ENCODE measurements at regions not wholly inside any gene's neighbourhood (a gene's known extent, or its start where the extent isn't known, plus 50 kb on each side); places are given as distances from the start of the nearest gene placed in this dataset.

- Histone ChIP-seq H3K23ac (ENCODE audit: low read depth, low read length, poor library complexity) (no peak overlapping the region), H3K14ac (ENCODE audit: low read length) (no peak overlapping the region), H3K18ac (ENCODE audit: low read length) (no peak overlapping the region), H3K36me3 (replicated peaks in 1 of 2; ENCODE audit: control insufficient read depth in 2 of 2, insufficient read depth in 2 of 2, low read length in 2 of 2) (no peaks in the 10 kb centered on the region), H3K9ac (ENCODE audit: low read depth, low read length, poor library complexity) (no peak overlapping the region), H3K4me1 (ENCODE audit: control insufficient read depth in 2 of 2, insufficient read depth in 1 of 2, low read depth in 1 of 2, low read length in 2 of 2) (no peaks in the 10 kb centered on the region), H3K4ac (ENCODE audit: low read length) (no peak overlapping the region), H4K91ac (ENCODE audit: low read depth, low read length, poor library complexity) (no peak overlapping the region), H2BK15ac (ENCODE audit: low read length) (no peak overlapping the region), H3K9me3 (replicated peaks in 1 of 2; ENCODE audit: control insufficient read depth in 2 of 2, insufficient read depth in 1 of 2, low read depth in 1 of 2, low read length in 2 of 2) (no peaks in the 10 kb centered on the region), H2BK120ac (ENCODE audit: low read depth, low read length) (no peak overlapping the region), H3K27me3 (ENCODE audit: control insufficient read depth in 3 of 3, insufficient read depth in 3 of 3, low read depth in 1 of 3, low read length in 3 of 3) (no peaks in the 10 kb centered on the region), H2BK5ac (ENCODE audit: low read length) (no peak overlapping the region), H4K8ac (ENCODE audit: low read depth, low read length) (no peak overlapping the region), H3K79me1 (ENCODE audit: low read depth, low read length) (no peaks in the 10 kb centered on the region), H3K4me3 (ENCODE audit: low read length in 2 of 2) (no peak overlapping the region), H2AK5ac (ENCODE audit: low read depth, low read length) (no peak overlapping the region), H3K27ac (replicated peaks; ENCODE audit: low read length) (no peak overlapping the region), H2BK12ac (ENCODE audit: low read length) (no peak overlapping the region), H3K4me2 (ENCODE audit: insufficient read depth, low read length, poor library complexity, severe bottlenecking) (no peak overlapping the region), H2AFZ (ENCODE audit: low read length) (no peak overlapping the region)
- WGBS, 2 donors (ENCODE audit: extremely low coverage in 2 of 2, insufficient read length in 2 of 2, insufficient replicate concordance in 1 of 2) = no CpG with 5 or more reads among the region's 4 CpGs
- no peak for DNase-seq (ENCODE audit: low spot score)
Measured at GRCh38 chr1:103901072-103901471, 151.4 kb downstream of the AMY1C start.

GRCh38 chr1:103905363-103905762 is 155.7 kb downstream of the AMY1C start:
- no peaks in the 10 kb centered on the region for H3K9me3 ChIP-seq (replicated peaks in 1 of 2; ENCODE audit: control insufficient read depth in 2 of 2, insufficient read depth in 1 of 2, low read depth in 1 of 2, low read length in 2 of 2)
- no peak overlapping the region for H3K4ac ChIP-seq (ENCODE audit: low read length)
- WGBS, 2 donors (ENCODE audit: extremely low coverage in 2 of 2, insufficient read length in 2 of 2, insufficient replicate concordance in 1 of 2) = no CpG with 5 or more reads among the region's 1 CpG
- no peak overlapping the region for H2AK5ac ChIP-seq (ENCODE audit: low read depth, low read length)
- H2AFZ ChIP-seq (ENCODE audit: low read length) = no peak overlapping the region
- H3K79me1 ChIP-seq (ENCODE audit: low read depth, low read length) = no peaks in the 10 kb centered on the region
- H3K27ac ChIP-seq (replicated peaks; ENCODE audit: low read length) = no peak overlapping the region
- no peak overlapping the region for H2BK120ac ChIP-seq (ENCODE audit: low read depth, low read length)
- no peaks in the 10 kb centered on the region for H3K36me3 ChIP-seq (replicated peaks in 1 of 2; ENCODE audit: control insufficient read depth in 2 of 2, insufficient read depth in 2 of 2, low read length in 2 of 2)
- DNase-seq (ENCODE audit: low spot score) = no peak
- H2BK5ac ChIP-seq (ENCODE audit: low read length) = no peak overlapping the region
- H3K4me2 ChIP-seq (ENCODE audit: insufficient read depth, low read length, poor library complexity, severe bottlenecking) = no peak overlapping the region
- H3K4me3 ChIP-seq (ENCODE audit: low read length in 2 of 2) = no peak overlapping the region
- no peaks in the 10 kb centered on the region for H3K4me1 ChIP-seq (ENCODE audit: control insufficient read depth in 2 of 2, insufficient read depth in 1 of 2, low read depth in 1 of 2, low read length in 2 of 2)
- H4K8ac ChIP-seq (ENCODE audit: low read depth, low read length) = no peak overlapping the region
- H3K27me3 ChIP-seq (ENCODE audit: control insufficient read depth in 3 of 3, insufficient read depth in 3 of 3, low read depth in 1 of 3, low read length in 3 of 3) = no peaks in the 10 kb centered on the region
- no peak overlapping the region for H3K23ac ChIP-seq (ENCODE audit: low read depth, low read length, poor library complexity)
- H2BK15ac ChIP-seq (ENCODE audit: low read length) = no peak overlapping the region
- no peak overlapping the region for H2BK12ac ChIP-seq (ENCODE audit: low read length)
- no peak overlapping the region for H3K9ac ChIP-seq (ENCODE audit: low read depth, low read length, poor library complexity)
- no peak overlapping the region for H3K18ac ChIP-seq (ENCODE audit: low read length)
- H4K91ac ChIP-seq (ENCODE audit: low read depth, low read length, poor library complexity) = no peak overlapping the region
- H3K14ac ChIP-seq (ENCODE audit: low read length) = no peak overlapping the region

- no peak overlapping the region for H2BK120ac ChIP-seq (ENCODE audit: low read depth, low read length)
- DNase-seq (ENCODE audit: low spot score) = no peak
- no peak overlapping the region for H2BK5ac ChIP-seq (ENCODE audit: low read length)
- no peak overlapping the region for H3K23ac ChIP-seq (ENCODE audit: low read depth, low read length, poor library complexity)
- H3K4me3 ChIP-seq (ENCODE audit: low read length in 2 of 2) = no peak overlapping the region
- no peak overlapping the region for H4K91ac ChIP-seq (ENCODE audit: low read depth, low read length, poor library complexity)
- H3K4ac ChIP-seq (ENCODE audit: low read length) = no peak overlapping the region
- H2AFZ ChIP-seq (ENCODE audit: low read length) = no peak overlapping the region
- H3K9ac ChIP-seq (ENCODE audit: low read depth, low read length, poor library complexity) = no peak overlapping the region
- WGBS, 2 donors (ENCODE audit: extremely low coverage in 2 of 2, insufficient read length in 2 of 2, insufficient replicate concordance in 1 of 2) = no CpG with 5 or more reads among the region's 2 CpGs
- H2AK5ac ChIP-seq (ENCODE audit: low read depth, low read length) = no peak overlapping the region
- no peak overlapping the region for H2BK15ac ChIP-seq (ENCODE audit: low read length)
- no peak overlapping the region for H3K27ac ChIP-seq (replicated peaks; ENCODE audit: low read length)
- H4K8ac ChIP-seq (ENCODE audit: low read depth, low read length) = no peak overlapping the region
- H2BK12ac ChIP-seq (ENCODE audit: low read length) = no peak overlapping the region
- no peak overlapping the region for H3K14ac ChIP-seq (ENCODE audit: low read length)
- no peak overlapping the region for H3K18ac ChIP-seq (ENCODE audit: low read length)
- H3K4me1 ChIP-seq (ENCODE audit: control insufficient read depth in 2 of 2, insufficient read depth in 1 of 2, low read depth in 1 of 2, low read length in 2 of 2) = no peaks in the 10 kb centered on the region
- no peaks in the 10 kb centered on the region for H3K27me3 ChIP-seq (ENCODE audit: control insufficient read depth in 3 of 3, insufficient read depth in 3 of 3, low read depth in 1 of 3, low read length in 3 of 3)
- no peaks in the 10 kb centered on the region for H3K36me3 ChIP-seq (replicated peaks in 1 of 2; ENCODE audit: control insufficient read depth in 2 of 2, insufficient read depth in 2 of 2, low read length in 2 of 2)
- no peaks in the 10 kb centered on the region for H3K79me1 ChIP-seq (ENCODE audit: low read depth, low read length)
- no peaks in the 10 kb centered on the region for H3K9me3 ChIP-seq (replicated peaks in 1 of 2; ENCODE audit: control insufficient read depth in 2 of 2, insufficient read depth in 1 of 2, low read depth in 1 of 2, low read length in 2 of 2)
- no peak overlapping the region for H3K4me2 ChIP-seq (ENCODE audit: insufficient read depth, low read length, poor library complexity, severe bottlenecking)
Measured at GRCh38 chr1:103911450-103911849, 161.8 kb downstream of the AMY1C start.

DNA sequence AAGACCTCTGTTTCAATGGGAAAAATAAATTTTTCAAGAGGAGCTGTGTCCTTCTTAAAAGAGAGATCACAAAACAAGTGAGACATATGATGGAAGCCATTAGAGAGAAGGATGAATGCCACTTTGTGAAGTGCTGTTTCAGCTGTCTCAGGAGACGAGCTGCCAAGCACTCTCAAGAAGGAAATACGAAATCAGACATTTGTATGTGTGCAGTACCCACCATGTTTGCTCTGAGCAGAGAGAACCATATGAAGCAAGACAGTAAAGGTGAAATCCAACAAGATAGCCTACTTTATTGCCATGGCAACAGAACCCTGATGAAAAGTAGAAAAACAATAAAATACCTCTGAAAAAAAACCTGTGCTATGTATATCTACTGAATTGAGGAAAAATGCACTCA is 168.1 kb downstream of the AMY1C start:
- no peak overlapping the region for H2BK120ac ChIP-seq (ENCODE audit: low read depth, low read length)
- no peak overlapping the region for H2BK5ac ChIP-seq (ENCODE audit: low read length)
- H3K4me3 ChIP-seq (ENCODE audit: low read length in 2 of 2) = no peak overlapping the region
- no peak overlapping the region for H3K14ac ChIP-seq (ENCODE audit: low read length)
- H3K23ac ChIP-seq (ENCODE audit: low read depth, low read length, poor library complexity) = no peak overlapping the region
- no peaks in the 10 kb centered on the region for H3K9me3 ChIP-seq (replicated peaks in 1 of 2; ENCODE audit: control insufficient read depth in 2 of 2, insufficient read depth in 1 of 2, low read depth in 1 of 2, low read length in 2 of 2)
- H2AK5ac ChIP-seq (ENCODE audit: low read depth, low read length) = no peak overlapping the region
- H2AFZ ChIP-seq (ENCODE audit: low read length) = no peak overlapping the region
- no peak overlapping the region for H4K8ac ChIP-seq (ENCODE audit: low read depth, low read length)
- no peak overlapping the region for H3K9ac ChIP-seq (ENCODE audit: low read depth, low read length, poor library complexity)
- no CpG with 5 or more reads among the region's 2 CpGs for WGBS, 2 donors (ENCODE audit: extremely low coverage in 2 of 2, insufficient read length in 2 of 2, insufficient replicate concordance in 1 of 2)
- no peak overlapping the region for H3K27ac ChIP-seq (replicated peaks; ENCODE audit: low read length)
- no peak overlapping the region for H2BK15ac ChIP-seq (ENCODE audit: low read length)
- no peak overlapping the region for H3K4me2 ChIP-seq (ENCODE audit: insufficient read depth, low read length, poor library complexity, severe bottlenecking)
- no peak overlapping the region for H2BK12ac ChIP-seq (ENCODE audit: low read length)
- H4K91ac ChIP-seq (ENCODE audit: low read depth, low read length, poor library complexity) = no peak overlapping the region
- no peaks in the 10 kb centered on the region for H3K79me1 ChIP-seq (ENCODE audit: low read depth, low read length)
- no peaks in the 10 kb centered on the region for H3K36me3 ChIP-seq (replicated peaks in 1 of 2; ENCODE audit: control insufficient read depth in 2 of 2, insufficient read depth in 2 of 2, low read length in 2 of 2)
- no peak overlapping the region for H3K18ac ChIP-seq (ENCODE audit: low read length)
- DNase-seq (ENCODE audit: low spot score) = no peak
- H3K27me3 ChIP-seq (ENCODE audit: control insufficient read depth in 3 of 3, insufficient read depth in 3 of 3, low read depth in 1 of 3, low read length in 3 of 3) = no peaks in the 10 kb centered on the region
- no peak overlapping the region for H3K4ac ChIP-seq (ENCODE audit: low read length)
- no peaks in the 10 kb centered on the region for H3K4me1 ChIP-seq (ENCODE audit: control insufficient read depth in 2 of 2, insufficient read depth in 1 of 2, low read depth in 1 of 2, low read length in 2 of 2)
